Putamen (tissue), 1 donor: ENCODE measurements at regions not wholly inside any gene's neighbourhood (a gene's known extent, or its start where the extent isn't known, plus 50 kb on each side); places are given as distances from the start of the nearest gene placed in this dataset.
"Not testable (repeated sequence)": the region's sequence is repeated elsewhere in the genome, so short reads cannot be mapped to it uniquely, and the experiment has no call there.

ENCODE experiments used
- DNase-seq: peaks from one replicate; pipeline ENCODE4 v3.0.0-alpha.2; 2016; ENCODE audit warnings: low spot score

- DNase-seq, result no peak
These were observed 596.5 kb upstream of the KLF12 start for GRCh38 chr13:74730556-74731331.

DNA sequence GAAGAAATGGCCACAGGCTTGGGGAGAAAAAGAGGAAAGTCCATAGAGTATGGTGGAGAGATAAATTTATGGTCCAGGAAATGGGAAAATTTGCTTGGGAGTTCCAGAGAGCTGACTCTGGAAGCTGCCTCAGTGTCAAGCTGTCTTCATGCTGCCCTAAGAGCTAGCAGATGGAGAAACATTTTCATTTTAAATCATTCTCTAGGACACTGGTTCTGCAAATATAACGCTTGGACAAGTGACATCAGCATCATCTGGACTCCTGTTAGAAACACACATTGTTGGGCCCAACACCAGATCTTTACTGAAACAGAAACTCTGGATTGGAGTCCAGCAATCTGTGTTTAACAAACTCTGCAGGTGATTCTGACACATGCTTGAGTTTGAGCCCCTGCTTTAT lies 592.0 kb upstream of the KLF12 start:
- no peak for DNase-seq

DNA sequence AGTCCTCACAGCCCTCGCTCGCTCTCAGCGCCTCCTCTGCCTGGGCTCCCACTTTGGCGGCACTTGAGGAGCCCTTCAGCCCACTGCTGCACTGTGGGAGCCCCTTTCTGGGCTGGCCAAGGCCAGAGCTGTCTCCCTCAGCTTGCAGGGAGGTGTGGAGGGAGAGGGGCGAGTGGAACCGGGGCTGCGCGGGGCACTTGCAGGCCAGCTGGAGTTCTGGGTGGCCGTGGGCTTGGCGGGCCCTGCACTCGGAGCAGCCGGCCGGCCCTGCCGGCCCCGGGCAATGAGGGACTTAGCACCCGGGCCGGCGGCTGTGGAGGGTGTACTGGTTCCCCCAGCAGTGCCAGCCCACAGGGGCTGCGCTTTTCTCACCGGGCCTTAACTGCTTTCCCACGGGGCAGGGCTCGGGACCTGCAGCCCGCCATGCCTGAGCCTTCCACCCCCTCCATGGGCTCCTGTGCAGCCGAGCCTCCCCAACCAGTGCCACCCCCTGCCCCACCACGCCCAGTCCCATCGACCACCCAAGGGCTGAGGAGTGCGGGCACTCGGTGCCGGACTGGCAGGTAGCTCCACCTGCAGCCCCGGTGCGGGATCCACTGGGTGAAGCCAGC lies 584.1 kb upstream of the KLF12 start:
- DNase-seq, result not testable (repeated sequence)

DNA sequence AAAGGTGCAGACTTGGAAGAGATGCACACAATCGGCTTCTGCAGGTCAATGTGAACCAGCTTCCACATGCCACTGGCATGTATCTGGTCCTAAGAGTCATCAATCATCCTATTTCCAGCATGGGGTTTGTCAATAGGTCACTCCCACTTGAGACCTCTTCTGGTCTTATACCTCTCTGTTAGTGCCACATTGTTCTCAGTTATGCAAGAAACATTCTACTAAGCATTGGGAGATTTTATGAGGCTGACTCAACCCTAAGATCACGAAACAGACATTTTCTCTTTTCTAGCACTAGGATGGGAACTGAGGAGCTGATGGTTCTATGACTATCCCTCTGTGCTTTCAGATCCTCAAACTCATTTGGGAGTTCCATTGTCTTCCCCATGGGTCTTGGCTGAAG lies 581.5 kb upstream of the KLF12 start:
- no peak for DNase-seq

DNA sequence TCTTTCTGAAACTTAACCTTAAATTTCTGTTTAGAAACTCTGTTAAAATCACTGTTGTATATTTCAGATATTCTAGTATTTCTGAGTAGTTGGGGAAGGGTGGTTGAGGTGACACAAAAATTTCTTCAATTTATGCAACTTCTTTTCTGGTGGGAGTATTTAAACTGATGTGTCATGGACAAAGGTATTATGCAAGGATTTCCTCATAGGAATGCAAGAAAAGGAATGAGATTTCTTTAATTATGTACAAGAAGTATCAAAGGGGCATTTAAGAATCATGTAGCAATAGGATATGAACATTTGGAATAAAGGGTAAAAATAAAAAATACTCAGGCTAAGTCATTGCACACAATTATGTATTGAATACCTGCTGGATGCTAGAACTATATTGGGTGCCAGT lies 575.8 kb upstream of the KLF12 start:
- DNase-seq, result no peak

GRCh38 chr13:74709226-74709625 lies 575.0 kb upstream of the KLF12 start:
- DNase-seq, result no peak

DNA sequence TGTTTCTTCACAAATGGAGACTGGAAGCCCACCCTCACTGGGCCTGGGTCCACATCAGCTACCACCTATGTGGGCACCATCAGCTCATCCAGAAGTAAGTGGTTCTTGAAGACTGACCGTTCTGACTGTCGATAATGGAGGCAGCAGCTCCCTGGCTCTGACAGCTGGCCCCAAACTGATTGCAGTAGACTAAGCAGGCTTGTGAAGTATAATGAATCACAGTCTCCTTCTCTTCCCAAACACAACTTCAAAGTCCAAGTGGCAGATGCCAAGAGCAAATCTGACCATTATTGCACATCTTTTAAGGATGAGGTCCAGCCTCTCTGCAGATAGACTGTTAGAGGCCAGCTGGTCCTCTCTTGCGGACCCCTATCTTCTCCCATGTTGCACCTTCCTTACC lies 574.4 kb upstream of the KLF12 start:
- no peak for DNase-seq

DNA sequence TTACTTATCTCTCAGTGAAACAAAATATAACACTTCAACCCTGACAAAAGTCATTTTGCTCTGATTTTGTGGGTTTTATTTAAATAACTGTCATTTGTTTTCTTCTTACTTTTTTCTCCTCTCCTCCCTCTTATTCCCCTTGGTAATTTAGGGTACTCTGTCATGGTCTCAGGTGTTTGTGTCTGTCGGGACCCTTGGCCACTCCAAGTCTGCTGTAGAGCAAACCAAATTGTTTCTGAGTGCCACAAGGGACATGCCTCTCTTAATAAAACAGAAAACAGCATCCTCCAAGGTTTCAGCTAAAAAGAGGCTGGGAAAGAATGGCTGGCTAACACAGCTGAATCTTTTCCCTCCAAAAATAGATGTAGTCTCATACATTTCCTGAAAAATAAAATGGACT lies 573.1 kb upstream of the KLF12 start:
- no peak for DNase-seq

DNA sequence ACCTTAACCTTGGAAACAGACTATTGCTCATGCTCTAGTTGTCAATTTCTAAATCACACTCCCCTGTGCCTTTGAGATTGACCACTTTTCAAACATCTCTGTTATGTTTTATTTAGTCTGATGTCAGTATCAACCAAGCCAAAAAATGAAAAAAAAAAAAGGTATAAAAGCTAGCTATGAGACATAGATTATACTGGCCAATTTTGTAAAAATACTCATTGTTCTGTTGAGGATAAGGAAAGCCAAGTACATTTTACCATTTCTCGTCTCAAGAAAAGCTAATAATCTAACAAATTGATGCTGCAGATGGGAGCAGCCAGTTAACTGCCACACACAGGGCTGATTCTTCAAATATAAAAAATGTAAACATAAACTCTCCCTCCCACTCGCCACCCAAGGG lies 572.6 kb upstream of the KLF12 start:
- no peak for DNase-seq

DNA sequence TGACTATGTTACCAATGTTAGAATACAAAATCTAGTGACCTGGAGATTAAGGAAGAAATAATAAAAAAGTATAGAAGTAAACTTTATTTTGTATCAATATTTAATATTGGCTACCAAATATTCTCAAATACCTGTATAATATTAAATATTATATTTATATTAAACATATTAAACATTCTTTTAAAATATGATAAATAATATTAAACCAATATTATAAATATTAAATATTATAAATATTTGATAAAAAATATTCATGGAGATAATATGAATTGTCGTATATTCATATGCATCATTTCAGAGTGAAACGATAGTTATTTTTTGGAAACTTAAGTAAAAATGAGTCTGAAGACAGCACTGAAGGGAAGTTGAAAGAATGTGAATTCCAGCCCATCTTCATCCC lies 571.2 kb upstream of the KLF12 start:
- no peak for DNase-seq

DNA sequence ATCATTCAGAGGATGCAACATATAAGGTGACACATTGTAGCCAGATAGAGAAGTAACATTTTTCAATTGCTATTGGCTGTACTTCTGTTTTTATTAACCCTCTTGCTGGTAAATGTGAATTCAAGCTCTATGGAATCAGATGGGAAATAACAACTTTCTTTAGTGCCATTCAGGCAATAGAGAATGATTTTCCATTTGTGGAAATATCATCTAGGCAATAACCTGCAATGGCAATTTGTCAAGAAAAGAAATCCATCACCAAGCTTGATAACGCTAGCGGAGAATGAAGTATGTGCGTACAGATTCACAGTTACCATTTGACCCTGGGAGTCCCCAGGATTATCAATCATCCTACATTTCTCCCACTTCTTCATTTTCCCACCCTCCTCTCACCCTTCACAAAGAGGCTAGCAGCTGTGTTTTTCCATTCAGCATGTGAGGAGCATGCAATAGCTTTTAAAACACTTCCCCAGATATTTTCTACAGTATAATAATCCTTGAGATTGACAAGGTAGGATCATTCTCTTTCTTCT lies 569.7 kb upstream of the KLF12 start:
- DNase-seq, result no peak

DNA sequence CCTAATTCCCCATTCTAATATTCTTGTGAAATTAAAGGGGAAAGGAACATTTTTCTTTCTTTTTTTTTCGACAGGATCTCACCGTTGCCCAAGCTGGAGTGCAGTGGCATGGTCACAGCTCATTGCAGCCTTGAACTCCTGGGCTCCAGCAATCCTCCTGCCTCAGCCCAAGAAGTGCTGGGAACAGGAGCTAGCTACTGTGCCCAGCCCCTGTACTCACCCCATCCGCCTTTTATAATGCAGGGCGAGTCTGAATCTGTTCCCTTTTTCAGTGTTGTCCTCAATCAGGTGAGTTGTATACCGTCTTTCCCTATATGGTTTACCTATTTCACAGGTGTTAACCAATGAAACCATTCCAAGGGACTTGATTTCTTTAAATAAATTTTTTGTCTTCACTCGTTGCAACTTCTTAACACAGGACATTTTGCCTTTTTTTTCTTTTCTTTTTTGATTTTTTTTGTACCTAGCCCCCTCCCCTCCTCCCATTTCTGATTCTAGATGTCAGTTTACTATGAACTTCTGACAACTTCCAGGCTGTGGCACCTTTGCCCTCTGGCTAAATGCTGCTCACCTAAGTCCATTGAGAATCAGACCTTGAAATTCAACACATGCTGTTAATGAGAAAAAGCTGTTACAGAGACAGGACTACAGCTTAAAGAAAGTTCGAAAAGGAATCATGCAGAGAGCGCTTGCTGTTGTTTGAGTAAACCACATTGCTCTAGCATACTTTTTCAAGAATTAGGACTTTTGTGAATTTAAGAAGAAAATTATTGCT lies 562.1 kb upstream of the KLF12 start:
- DNase-seq, result no peak

DNA sequence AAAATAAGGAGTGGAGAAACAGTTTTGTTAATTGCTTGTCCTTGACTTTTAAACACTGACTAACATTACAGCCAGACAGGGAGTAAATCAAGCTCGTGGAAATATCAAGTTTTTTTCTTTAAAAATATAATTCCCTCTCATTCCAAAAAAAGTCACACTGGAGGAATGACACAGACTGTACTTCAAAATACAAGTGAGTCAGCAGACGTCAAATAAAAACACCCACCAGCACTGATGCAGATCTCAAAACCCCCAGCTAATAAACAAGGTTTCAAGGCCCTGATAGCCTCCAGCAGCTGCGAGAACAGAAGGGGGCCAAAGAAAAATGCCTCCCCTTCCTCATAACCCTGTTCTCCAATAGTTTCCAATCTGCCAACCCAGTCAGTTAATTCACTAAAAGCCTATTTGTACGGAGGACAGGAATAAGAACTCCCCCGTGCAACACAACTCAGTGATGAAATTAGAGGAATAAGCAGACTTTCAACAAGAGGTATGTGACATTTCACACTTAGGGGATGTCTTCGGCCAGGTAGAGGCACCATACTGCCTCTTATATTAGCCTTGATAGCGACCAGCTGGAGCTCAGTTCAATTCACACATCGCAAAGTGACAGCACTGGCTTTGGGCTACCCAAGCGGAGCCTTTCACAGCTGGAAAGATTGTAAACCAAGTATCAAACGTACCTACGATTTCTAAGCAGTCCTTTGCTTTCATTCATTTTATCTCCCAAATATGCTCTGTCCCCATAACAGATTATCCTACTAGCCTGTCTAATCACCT lies 561.0 kb upstream of the KLF12 start:
- DNase-seq, result no peak

- no peak for DNase-seq
These were observed 553.4 kb upstream of the KLF12 start for GRCh38 chr13:74687442-74688182.

GRCh38 chr13:74683411-74683810 lies 549.2 kb upstream of the KLF12 start:
- no peak for DNase-seq

DNA sequence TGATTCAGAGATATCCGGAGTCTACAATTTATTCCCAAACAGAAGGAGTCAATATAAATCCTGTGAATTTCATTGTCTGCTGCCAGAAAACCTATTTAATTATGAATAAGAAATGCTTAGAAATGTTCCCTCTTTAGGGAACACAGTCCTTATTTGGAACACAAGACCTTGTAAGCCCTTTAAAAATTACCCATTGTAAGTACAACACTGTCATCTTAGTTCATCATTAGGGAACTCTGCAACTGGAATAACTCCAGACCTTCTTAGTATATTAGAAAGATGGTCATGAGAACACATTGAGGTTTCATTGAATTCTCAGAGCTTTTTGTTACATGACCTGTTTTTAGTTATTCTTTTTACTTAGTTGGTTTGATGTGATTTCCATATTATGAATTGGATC lies 548.5 kb upstream of the KLF12 start:
- DNase-seq, result no peak

- no peak for DNase-seq
These were observed 547.7 kb upstream of the KLF12 start for GRCh38 chr13:74681891-74682290.

DNA sequence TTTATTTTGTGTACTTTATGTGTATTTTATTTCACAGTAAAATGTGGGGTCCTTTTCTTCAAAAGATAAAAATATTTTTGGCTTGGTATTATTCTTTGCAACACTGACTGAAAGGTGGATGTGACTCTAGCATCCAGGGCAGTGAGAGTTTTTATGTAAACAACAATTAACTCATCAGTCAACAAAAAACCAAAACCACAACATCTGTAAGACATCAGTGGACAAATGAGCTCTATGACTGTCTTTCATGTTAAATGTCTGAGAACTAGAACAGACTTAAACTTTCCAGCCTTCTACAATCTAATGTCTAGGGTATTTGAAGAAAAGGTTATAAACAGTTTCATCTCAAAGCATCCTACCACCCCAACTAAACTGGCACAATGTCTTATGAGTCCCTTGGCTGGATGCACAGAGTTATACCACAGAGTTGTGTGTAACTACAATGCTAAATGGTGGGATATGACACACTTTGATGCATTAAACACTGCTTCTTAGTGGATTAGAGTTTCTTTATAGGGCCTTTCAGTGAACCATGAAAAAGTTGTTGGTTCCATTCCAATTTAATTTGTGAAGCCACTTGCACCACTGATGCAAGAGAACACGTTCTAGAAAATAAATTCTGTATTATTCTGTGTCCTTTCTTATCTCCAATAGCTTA lies 544.2 kb upstream of the KLF12 start:
- DNase-seq, result no peak

DNA sequence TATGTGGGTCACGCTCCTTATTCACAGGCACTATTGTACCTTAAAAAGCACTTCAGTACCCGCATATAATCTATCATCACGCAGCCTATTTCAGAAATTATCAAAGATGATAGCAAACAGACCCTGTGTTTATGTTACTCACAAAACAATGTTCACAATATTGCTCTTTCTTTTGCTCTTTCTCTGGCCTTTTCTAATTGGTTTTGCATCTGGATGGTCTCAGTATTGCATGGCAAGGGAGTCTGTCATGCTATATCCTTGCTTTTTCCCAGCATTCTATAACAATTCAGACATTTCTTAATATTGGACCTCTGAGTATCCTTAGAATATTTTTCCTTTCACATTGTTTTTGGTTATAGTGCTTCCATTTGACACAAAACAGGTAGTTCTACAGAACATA lies 541.8 kb upstream of the KLF12 start:
- DNase-seq, result no peak

GRCh38 chr13:74675182-74675581 lies 541.0 kb upstream of the KLF12 start:
- DNase-seq, result no peak

DNA sequence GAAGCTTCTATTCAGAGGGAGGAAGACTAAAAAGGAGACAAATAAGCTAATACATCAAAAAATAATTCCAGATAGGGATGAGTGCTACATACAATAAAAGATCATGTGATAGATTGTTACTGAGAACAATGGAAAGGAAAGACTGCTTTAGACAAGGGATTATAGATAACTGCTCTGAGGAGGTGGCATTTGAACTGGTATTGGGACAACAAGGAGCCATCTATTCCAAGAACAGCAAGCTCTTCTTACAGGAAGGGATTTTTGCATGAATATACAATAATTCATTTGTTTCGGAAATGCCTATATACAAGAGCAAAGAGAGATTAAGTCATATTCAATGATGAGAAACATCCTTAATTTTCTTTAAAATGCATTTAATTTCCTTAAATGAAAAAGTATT lies 540.5 kb upstream of the KLF12 start:
- no peak for DNase-seq
